ENCODE measurements at regions not wholly inside any gene's neighbourhood (a gene's known extent, or its start where the extent isn't known, plus 50 kb on each side); places are given as distances from the start of the nearest gene placed in this dataset.

GRCh38 chr15:91592567-91592966, 260.9 kb upstream of the SLCO3A1 start:
- no peak for TF ChIP-seq CTCF (IDR thresholded peaks at IDR 0.05)
- no peak for TF ChIP-seq POLR2AphosphoS5 (IDR thresholded peaks at IDR 0.05)

Measured in gastroesophageal sphincter (tissue), 3 donors.